SU-DHL-6 (cell line): ENCODE measurements at regions not wholly inside any gene's neighbourhood (a gene's known extent, or its start where the extent isn't known, plus 50 kb on each side); places are given as distances from the start of the nearest gene placed in this dataset.

Source experiments
- EZH2phosphoT487 ChIP-seq: fragments of 200-600 bp; sonication (generic), shearing (Covaris generic); conservative IDR thresholded peaks from 2 replicates; pipeline ENCODE4 v1.6.1; 2018; ENCODE audit warnings: mild to moderate bottlenecking, antibody characterized with exemption, low read length, moderate library complexity, mixed read lengths
- TF ChIP-seq, protein P1 (sequence below): fragments of 200-600 bp; sonication (generic); IDR thresholded peaks from one replicate; pipeline ENCODE4 v1.5.1; 2017; ENCODE audit warnings: antibody characterized with exemption, mild to moderate bottlenecking, low read length, moderate library complexity; ENCODE audit not compliant: insufficient read depth, poor library complexity, severe bottlenecking

DNA sequence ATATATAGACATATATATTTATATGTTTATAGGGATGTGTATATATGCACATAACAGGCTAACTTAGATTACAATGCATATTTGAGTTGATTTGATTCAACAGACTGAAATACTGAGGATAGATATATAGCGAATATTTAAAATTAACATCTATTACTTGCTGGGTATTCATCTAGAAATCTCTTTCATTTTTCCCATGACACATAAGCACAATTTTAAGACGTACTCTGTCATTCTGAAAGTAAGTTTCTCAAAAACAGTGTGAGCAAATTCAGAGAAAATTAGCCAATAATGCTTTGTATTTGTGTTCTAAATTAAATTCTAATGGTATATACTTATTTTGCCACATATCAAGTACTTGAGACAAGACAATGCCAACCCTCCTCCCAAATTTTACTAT is 907.5 kb upstream of the MDGA2 start:
- TF ChIP-seq, protein P1, sequence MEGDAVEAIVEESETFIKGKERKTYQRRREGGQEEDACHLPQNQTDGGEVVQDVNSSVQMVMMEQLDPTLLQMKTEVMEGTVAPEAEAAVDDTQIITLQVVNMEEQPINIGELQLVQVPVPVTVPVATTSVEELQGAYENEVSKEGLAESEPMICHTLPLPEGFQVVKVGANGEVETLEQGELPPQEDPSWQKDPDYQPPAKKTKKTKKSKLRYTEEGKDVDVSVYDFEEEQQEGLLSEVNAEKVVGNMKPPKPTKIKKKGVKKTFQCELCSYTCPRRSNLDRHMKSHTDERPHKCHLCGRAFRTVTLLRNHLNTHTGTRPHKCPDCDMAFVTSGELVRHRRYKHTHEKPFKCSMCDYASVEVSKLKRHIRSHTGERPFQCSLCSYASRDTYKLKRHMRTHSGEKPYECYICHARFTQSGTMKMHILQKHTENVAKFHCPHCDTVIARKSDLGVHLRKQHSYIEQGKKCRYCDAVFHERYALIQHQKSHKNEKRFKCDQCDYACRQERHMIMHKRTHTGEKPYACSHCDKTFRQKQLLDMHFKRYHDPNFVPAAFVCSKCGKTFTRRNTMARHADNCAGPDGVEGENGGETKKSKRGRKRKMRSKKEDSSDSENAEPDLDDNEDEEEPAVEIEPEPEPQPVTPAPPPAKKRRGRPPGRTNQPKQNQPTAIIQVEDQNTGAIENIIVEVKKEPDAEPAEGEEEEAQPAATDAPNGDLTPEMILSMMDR, result no peak
- TF ChIP-seq EZH2phosphoT487, result no peak
